Neural progenitor cell (in vitro differentiated cells): ENCODE measurements at regions not wholly inside any gene's neighbourhood (a gene's known extent, or its start where the extent isn't known, plus 50 kb on each side); places are given as distances from the start of the nearest gene placed in this dataset.

Experiments
- CTCF ChIP-seq: fragments of 200-600 bp; sonication (generic); IDR thresholded peaks from 2 replicates; pipeline ENCODE4 v1.5.1; 2017; ENCODE audit warnings: antibody characterized with exemption, mild to moderate bottlenecking
- EZH2 ChIP-seq: fragments of 200-600 bp; sonication (generic); IDR thresholded peaks from 2 replicates; pipeline ENCODE4 v1.6.1; 2017; ENCODE audit warnings: antibody characterized with exemption, mild to moderate bottlenecking, moderate library complexity
- EZH2phosphoT487 ChIP-seq: fragments of 200-600 bp; sonication (generic); IDR thresholded peaks from 2 replicates; pipeline ENCODE4 v1.6.1; 2017; ENCODE audit warnings: antibody characterized with exemption

- no peak for TF ChIP-seq CTCF
- no peak for TF ChIP-seq EZH2phosphoT487
- no peak for TF ChIP-seq EZH2
Measured at GRCh38 chr10:4382811-4383210, 443.2 kb upstream of the AKR1E2 start.
